ENCODE measurements at regions not wholly inside any gene's neighbourhood (a gene's known extent, or its start where the extent isn't known, plus 50 kb on each side); places are given as distances from the start of the nearest gene placed in this dataset.

- TF ChIP-seq RAD21 (IDR thresholded peaks at IDR 0.05; ENCODE audit: low read depth) (no peak), TEAD4 (IDR thresholded peaks at IDR 0.05) (no peak), YY1 (IDR thresholded peaks at IDR 0.05; ENCODE audit: low read depth) (no peak), CEBPB (IDR thresholded peaks at IDR 0.05) (no peak), ZBTB7A (IDR thresholded peaks at IDR 0.05; ENCODE audit: low read depth) (no peak), REST (IDR thresholded peaks at IDR 0.05; ENCODE audit: low read depth) (no peak), FOXM1 (IDR thresholded peaks at IDR 0.05; ENCODE audit: borderline replicate concordance, low read depth) (no peak), EGR1 (IDR thresholded peaks at IDR 0.05) (no peak), EP300 (IDR thresholded peaks at IDR 0.05; ENCODE audit: borderline replicate concordance) (no peak), CREB1 (IDR thresholded peaks at IDR 0.05; ENCODE audit: low read depth) (no peak), USF1 (IDR thresholded peaks at IDR 0.05) (no peak)
Measured at GRCh38 chr13:37410316-37410715, 188.3 kb downstream of the POSTN start.

All from Ishikawa (cell line).